ENCODE measurements at regions not wholly inside any gene's neighbourhood (a gene's known extent, or its start where the extent isn't known, plus 50 kb on each side); places are given as distances from the start of the nearest gene placed in this dataset.

DNA sequence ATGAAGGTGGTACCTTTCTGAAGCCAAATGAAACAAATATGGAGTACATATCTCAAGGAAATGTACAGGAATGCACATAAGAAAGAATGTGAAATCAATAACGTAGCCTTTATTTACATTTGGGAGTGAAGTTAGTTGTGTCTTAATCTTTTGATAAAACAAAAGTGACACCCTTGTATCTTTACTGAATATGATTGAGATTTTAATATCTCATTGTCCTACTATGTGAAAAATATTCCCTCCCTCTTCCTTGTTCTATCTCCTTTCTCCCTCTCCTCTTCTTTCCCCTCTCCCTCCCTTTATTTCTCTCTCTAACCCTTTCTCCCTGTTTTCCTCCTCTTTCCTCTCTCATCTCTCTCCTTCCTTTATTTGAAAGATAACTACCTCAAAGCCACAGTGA is 89.1 kb downstream of the PTCHD4 start:
- no peaks in the 10 kb centered on the region for H3K27me3 ChIP-seq (ENCODE audit: control insufficient read depth in 2 of 2, insufficient read depth in 1 of 2, low read length in 1 of 2)
- no peak overlapping the region for H3K27ac ChIP-seq (ENCODE audit: low read depth in 1 of 2, low read length in 1 of 2)
- no peak overlapping the region for H3K4me3 ChIP-seq (ENCODE audit: low read length in 2 of 2)
- no peak for DNase-seq (ENCODE audit: low read depth in 6 of 9, low spot score in 9 of 9)
- no peaks in the 10 kb centered on the region for H3K9me3 ChIP-seq (ENCODE audit: control insufficient read depth in 2 of 2, insufficient read depth in 1 of 2, low read length in 1 of 2)
- 98% methylated on average over 1 of the region's 1 CpG for WGBS
- H3K36me3 ChIP-seq (ENCODE audit: control insufficient read depth in 2 of 2, insufficient read depth in 2 of 2, low read length in 1 of 2): no peaks in the 10 kb centered on the region
- no peaks in the 10 kb centered on the region for H3K4me1 ChIP-seq (ENCODE audit: control insufficient read depth in 2 of 2, insufficient read depth in 2 of 2, low read length in 2 of 2)

DNA sequence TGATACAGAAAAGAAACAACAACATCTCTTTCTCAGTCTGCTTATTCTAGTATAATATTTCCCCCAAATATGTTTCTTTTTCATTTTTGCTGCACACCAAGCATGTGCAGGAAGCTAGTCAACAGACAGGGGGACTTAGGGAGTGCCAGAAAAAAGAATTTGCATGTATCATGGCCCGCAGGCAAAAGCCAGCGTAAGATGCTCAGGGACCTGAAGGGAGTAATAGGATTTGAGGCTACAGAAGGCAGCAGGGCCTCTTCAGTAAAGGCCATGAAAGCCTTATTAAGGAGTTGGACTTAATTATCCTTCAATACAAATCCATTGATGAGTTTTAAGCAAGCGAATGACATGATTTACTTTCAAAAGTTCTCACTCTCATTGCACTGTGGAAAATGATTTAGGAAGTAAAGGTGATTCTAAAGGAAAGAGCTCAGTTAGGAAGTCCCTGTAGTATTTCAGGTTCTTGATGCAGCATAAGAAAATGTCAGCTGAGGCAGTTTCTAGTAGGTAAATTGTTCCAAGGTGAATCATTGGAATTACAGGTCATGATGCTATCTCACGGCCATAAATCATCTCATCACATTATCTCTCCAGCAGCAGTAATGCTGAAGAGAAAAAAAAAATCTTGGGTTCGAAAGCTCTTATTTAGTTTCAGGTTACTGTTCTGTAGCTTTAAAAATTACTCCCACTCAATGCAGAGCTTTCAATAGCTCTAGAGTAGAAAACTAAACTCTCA is 94.8 kb downstream of the PTCHD4 start:
- no peaks in the 10 kb centered on the region for H3K4me1 ChIP-seq (ENCODE audit: control insufficient read depth in 2 of 2, insufficient read depth in 2 of 2, low read length in 2 of 2)
- WGBS: 95% methylated on average over 5 of the region's 5 CpGs
- no peaks in the 10 kb centered on the region for H3K36me3 ChIP-seq (ENCODE audit: control insufficient read depth in 2 of 2, insufficient read depth in 2 of 2, low read length in 1 of 2)

DNA sequence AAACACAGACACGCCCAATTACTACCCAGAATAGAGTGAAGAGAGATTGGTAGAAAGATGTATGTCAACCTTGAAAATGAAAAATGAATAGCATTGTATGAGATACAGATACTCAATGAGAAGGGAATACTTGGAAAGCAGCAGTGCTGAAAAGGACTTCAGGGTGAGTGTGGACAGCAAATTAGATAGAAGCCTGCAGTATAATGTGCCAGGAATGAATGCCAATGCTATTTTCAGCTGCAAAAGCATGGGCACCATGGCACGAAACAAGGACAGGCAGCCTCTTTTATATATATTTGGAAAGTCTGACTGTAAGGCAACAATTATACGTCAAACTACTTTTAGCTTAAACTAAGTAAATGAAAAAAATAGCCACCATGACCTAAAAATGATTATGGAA is 118.2 kb downstream of the PTCHD4 start:
- Histone ChIP-seq H3K27ac (ENCODE audit: low read depth in 1 of 2, low read length in 1 of 2) (no peak overlapping the region), H3K4me1 (ENCODE audit: control insufficient read depth in 2 of 2, insufficient read depth in 2 of 2, low read length in 2 of 2) (no peaks in the 10 kb centered on the region), H3K9me3 (ENCODE audit: control insufficient read depth in 2 of 2, insufficient read depth in 1 of 2, low read length in 1 of 2) (peaks cover 0 to 5% of the 10 kb centered on the region in 2 donors), H3K27me3 (ENCODE audit: control insufficient read depth in 2 of 2, insufficient read depth in 1 of 2, low read length in 1 of 2) (no peaks in the 10 kb centered on the region), H3K4me3 (ENCODE audit: low read length in 2 of 2) (no peak overlapping the region), H3K36me3 (ENCODE audit: control insufficient read depth in 2 of 2, insufficient read depth in 2 of 2, low read length in 1 of 2) (no peaks in the 10 kb centered on the region)
- no peak for DNase-seq (ENCODE audit: low read depth in 6 of 9, low spot score in 9 of 9)
- WGBS: 95% methylated on average over 3 of the region's 3 CpGs

More for the DNA sequence above, 94.8 kb downstream of the PTCHD4 start:
- no peak overlapping the region for H3K27ac ChIP-seq (ENCODE audit: low read depth in 1 of 2, low read length in 1 of 2)
- no peak for DNase-seq (ENCODE audit: low read depth in 6 of 9, low spot score in 9 of 9)
- no peak overlapping the region for H3K4me3 ChIP-seq (ENCODE audit: low read length in 2 of 2)
- H3K27me3 ChIP-seq (ENCODE audit: control insufficient read depth in 2 of 2, insufficient read depth in 1 of 2, low read length in 1 of 2): no peaks in the 10 kb centered on the region
- H3K9me3 ChIP-seq (ENCODE audit: control insufficient read depth in 2 of 2, insufficient read depth in 1 of 2, low read length in 1 of 2): no peaks in the 10 kb centered on the region

DNA sequence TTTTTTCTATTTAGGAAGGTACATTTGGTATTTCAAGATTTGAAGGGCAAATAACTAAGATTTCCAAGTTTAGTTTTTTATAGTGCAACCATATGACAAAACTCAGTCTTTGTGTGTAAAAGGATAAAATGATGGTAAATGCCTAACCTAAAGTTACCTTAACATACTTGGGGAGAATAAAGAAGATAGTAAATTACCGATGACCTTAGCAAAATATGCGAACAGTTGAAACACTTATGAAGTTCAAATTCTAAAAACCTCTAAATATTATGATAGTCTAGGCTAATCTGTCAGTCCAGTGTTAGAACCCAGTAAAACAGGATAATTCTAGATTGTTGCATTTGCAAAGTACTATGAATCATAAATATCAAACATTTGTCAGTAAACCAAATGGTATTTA is 127.5 kb downstream of the PTCHD4 start:
- H3K27ac ChIP-seq (ENCODE audit: low read depth in 1 of 2, low read length in 1 of 2): no peak overlapping the region
- DNase-seq (ENCODE audit: low read depth in 6 of 9, low spot score in 9 of 9): no peak
- 98% methylated on average over 2 of the region's 2 CpGs for WGBS

DNA sequence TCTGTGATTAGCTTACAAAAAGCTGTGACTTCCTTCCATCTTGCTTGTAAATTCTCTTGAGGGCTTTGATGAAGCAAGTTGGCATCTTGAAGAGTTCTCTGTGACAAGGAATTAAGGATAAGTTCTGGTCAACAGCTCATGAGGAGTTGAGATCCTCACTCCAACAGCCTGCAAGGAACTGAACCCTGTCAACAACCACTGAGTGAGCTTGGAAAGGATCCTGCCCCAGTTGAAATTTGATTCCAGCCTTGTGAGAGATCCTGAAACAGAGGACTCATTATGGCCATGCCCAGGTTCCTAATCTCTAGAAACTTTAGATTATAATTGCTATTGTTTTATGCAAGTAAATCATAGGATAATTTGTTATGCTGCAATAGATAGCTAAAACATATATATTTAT is 133.7 kb downstream of the PTCHD4 start:
- no peak overlapping the region for H3K4me3 ChIP-seq (ENCODE audit: low read length in 2 of 2)
- H3K36me3 ChIP-seq (ENCODE audit: control insufficient read depth in 2 of 2, insufficient read depth in 2 of 2, low read length in 1 of 2): no peaks in the 10 kb centered on the region
- H3K9me3 ChIP-seq (ENCODE audit: control insufficient read depth in 2 of 2, insufficient read depth in 1 of 2, low read length in 1 of 2): no peaks in the 10 kb centered on the region
- H3K27me3 ChIP-seq (ENCODE audit: control insufficient read depth in 2 of 2, insufficient read depth in 1 of 2, low read length in 1 of 2): no peaks in the 10 kb centered on the region
- DNase-seq (ENCODE audit: low read depth in 6 of 9, low spot score in 9 of 9): no peak
- no peaks in the 10 kb centered on the region for H3K4me1 ChIP-seq (ENCODE audit: control insufficient read depth in 2 of 2, insufficient read depth in 2 of 2, low read length in 2 of 2)
- no peak overlapping the region for H3K27ac ChIP-seq (ENCODE audit: low read depth in 1 of 2, low read length in 1 of 2)

More for the DNA sequence above, 127.5 kb downstream of the PTCHD4 start:
- Histone ChIP-seq H3K36me3 (ENCODE audit: control insufficient read depth in 2 of 2, insufficient read depth in 2 of 2, low read length in 1 of 2) (no peaks in the 10 kb centered on the region), H3K4me1 (ENCODE audit: control insufficient read depth in 2 of 2, insufficient read depth in 2 of 2, low read length in 2 of 2) (no peaks in the 10 kb centered on the region), H3K4me3 (ENCODE audit: low read length in 2 of 2) (no peak overlapping the region), H3K9me3 (ENCODE audit: control insufficient read depth in 2 of 2, insufficient read depth in 1 of 2, low read length in 1 of 2) (no peaks in the 10 kb centered on the region), H3K27me3 (ENCODE audit: control insufficient read depth in 2 of 2, insufficient read depth in 1 of 2, low read length in 1 of 2) (no peaks in the 10 kb centered on the region)

DNA sequence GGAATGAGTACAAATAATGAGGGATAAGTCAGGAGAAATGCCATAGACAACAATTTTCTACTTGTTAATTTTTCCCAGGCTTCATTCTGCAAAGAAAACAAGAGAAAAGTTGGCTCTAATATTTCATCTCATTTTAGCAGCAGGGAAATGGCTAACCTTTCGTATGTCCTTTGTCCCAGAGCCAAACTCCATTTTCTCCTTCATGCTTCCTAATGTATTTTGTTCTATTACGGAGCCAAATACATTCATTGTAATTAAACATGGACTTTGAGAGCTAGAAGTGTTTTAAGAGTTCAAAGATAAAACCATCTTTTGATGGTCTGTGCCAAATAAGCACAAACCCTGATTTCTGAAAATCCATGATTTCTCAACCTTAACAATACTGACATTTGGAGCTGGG is 136.9 kb downstream of the PTCHD4 start:
- H3K36me3 ChIP-seq (ENCODE audit: control insufficient read depth in 2 of 2, insufficient read depth in 2 of 2, low read length in 1 of 2): no peaks in the 10 kb centered on the region
- DNase-seq (ENCODE audit: low read depth in 6 of 9, low spot score in 9 of 9): no peak
- H3K27me3 ChIP-seq (ENCODE audit: control insufficient read depth in 2 of 2, insufficient read depth in 1 of 2, low read length in 1 of 2): no peaks in the 10 kb centered on the region
- no peak overlapping the region for H3K4me3 ChIP-seq (ENCODE audit: low read length in 2 of 2)
- no peaks in the 10 kb centered on the region for H3K9me3 ChIP-seq (ENCODE audit: control insufficient read depth in 2 of 2, insufficient read depth in 1 of 2, low read length in 1 of 2)
- 97% methylated on average over 2 of the region's 2 CpGs for WGBS
- no peaks in the 10 kb centered on the region for H3K4me1 ChIP-seq (ENCODE audit: control insufficient read depth in 2 of 2, insufficient read depth in 2 of 2, low read length in 2 of 2)
- H3K27ac ChIP-seq (ENCODE audit: low read depth in 1 of 2, low read length in 1 of 2): no peak overlapping the region

DNA sequence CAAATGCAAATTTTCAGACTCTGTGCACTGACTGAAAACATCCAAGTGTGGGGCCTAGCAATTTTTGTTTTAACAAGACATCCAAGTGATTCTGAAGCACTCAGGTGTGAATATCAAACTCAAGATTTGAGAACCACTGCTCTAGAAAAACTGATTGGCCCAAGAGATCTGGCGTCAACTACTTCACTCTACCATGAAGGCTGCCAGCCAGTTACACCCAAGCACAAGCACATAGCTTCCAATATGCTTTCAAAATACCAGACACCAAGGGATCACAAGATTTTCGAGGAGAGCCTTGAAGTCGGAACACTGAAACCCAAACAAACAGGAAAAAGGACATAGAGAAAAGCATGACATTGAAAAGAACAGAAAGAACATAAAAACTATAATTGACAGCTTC is 140.2 kb downstream of the PTCHD4 start:
- no peak for DNase-seq (ENCODE audit: low read depth in 6 of 9, low spot score in 9 of 9)
- Histone ChIP-seq H3K36me3 (ENCODE audit: control insufficient read depth in 2 of 2, insufficient read depth in 2 of 2, low read length in 1 of 2) (no peaks in the 10 kb centered on the region), H3K27ac (ENCODE audit: low read depth in 1 of 2, low read length in 1 of 2) (no peak overlapping the region), H3K4me3 (ENCODE audit: low read length in 2 of 2) (no peak overlapping the region), H3K9me3 (ENCODE audit: control insufficient read depth in 2 of 2, insufficient read depth in 1 of 2, low read length in 1 of 2) (no peaks in the 10 kb centered on the region), H3K27me3 (ENCODE audit: control insufficient read depth in 2 of 2, insufficient read depth in 1 of 2, low read length in 1 of 2) (no peaks in the 10 kb centered on the region), H3K4me1 (ENCODE audit: control insufficient read depth in 2 of 2, insufficient read depth in 2 of 2, low read length in 2 of 2) (no peaks in the 10 kb centered on the region)
- 92% methylated on average over 3 of the region's 3 CpGs for WGBS

DNA sequence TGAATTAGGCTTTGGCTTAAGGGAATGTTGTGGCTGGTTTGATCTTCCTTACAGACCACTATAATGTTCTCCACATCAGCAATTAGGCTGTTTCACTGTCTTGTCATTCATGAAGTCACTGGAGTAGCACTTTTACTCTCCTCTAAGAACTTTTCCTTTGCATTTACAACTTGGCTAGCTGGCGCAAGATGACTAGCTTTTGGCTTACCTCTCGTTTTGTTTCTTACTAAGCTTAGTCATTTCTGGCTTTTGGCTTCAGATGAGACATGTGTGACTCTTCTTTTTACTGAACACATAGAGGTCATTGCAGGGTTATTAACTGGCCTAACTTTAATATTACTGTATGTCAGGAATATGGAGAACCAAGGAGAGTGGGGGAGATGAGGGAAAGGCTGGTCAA is 143.2 kb downstream of the PTCHD4 start:
- Histone ChIP-seq H3K9me3 (ENCODE audit: control insufficient read depth in 2 of 2, insufficient read depth in 1 of 2, low read length in 1 of 2) (no peaks in the 10 kb centered on the region), H3K27ac (ENCODE audit: low read depth in 1 of 2, low read length in 1 of 2) (no peak overlapping the region), H3K36me3 (ENCODE audit: control insufficient read depth in 2 of 2, insufficient read depth in 2 of 2, low read length in 1 of 2) (no peaks in the 10 kb centered on the region), H3K27me3 (ENCODE audit: control insufficient read depth in 2 of 2, insufficient read depth in 1 of 2, low read length in 1 of 2) (no peaks in the 10 kb centered on the region), H3K4me1 (ENCODE audit: control insufficient read depth in 2 of 2, insufficient read depth in 2 of 2, low read length in 2 of 2) (no peaks in the 10 kb centered on the region), H3K4me3 (ENCODE audit: low read length in 2 of 2) (no peak overlapping the region)
- DNase-seq (ENCODE audit: low read depth in 6 of 9, low spot score in 9 of 9): no peak
- 95% methylated on average over 2 of the region's 2 CpGs for WGBS

DNA sequence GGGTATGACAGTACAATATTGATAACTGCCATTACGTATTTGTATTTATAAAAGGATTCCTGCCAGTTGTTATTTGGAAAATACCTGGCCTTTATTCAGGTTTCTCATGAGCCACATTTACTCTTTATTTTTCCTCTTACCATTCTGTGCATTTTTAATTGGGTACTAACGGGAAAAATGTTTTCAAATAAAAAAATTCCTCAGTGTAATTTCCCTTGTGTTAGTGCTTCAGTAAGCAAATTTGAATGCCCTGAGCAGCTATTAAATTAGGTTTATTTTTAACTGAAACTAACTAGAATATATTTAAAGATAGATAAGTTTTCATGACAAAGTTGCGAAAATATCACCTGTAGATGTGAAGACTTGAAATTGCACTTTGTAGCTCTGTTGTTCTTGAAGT is 146.0 kb downstream of the PTCHD4 start:
- Histone ChIP-seq H3K4me1 (ENCODE audit: control insufficient read depth in 2 of 2, insufficient read depth in 2 of 2, low read length in 2 of 2) (no peaks in the 10 kb centered on the region), H3K27me3 (ENCODE audit: control insufficient read depth in 2 of 2, insufficient read depth in 1 of 2, low read length in 1 of 2) (no peaks in the 10 kb centered on the region), H3K4me3 (ENCODE audit: low read length in 2 of 2) (no peak overlapping the region), H3K9me3 (ENCODE audit: control insufficient read depth in 2 of 2, insufficient read depth in 1 of 2, low read length in 1 of 2) (no peaks in the 10 kb centered on the region), H3K36me3 (ENCODE audit: control insufficient read depth in 2 of 2, insufficient read depth in 2 of 2, low read length in 1 of 2) (no peaks in the 10 kb centered on the region), H3K27ac (ENCODE audit: low read depth in 1 of 2, low read length in 1 of 2) (no peak overlapping the region)
- no peak for DNase-seq (ENCODE audit: low read depth in 6 of 9, low spot score in 9 of 9)
- 93% methylated on average over 3 of the region's 3 CpGs for WGBS
